Pancreas (tissue), 10 donors: ENCODE measurements at regions not wholly inside any gene's neighbourhood (a gene's known extent, or its start where the extent isn't known, plus 50 kb on each side); places are given as distances from the start of the nearest gene placed in this dataset.

ENCODE experiments used
- ATAC-seq, 4 donors: fragments of 200-7000 bp; cut with Tn5 transposase; one replicate each; pipeline versions ENCODE4 v1.8.0 to v1.9.1; 2020; ENCODE audit warnings: mild to moderate bottlenecking in 4 of 4, moderate library complexity in 4 of 4
- DNase-seq, 6 donors: peaks; one replicate each; pipeline ENCODE4 v3.0.0-alpha.2; 2020
- FAIRE-seq: peaks from 2 replicates; lab custom pipeline; 2012; peaks lifted over from hg19 to GRCh38; lab: Jason Lieb, UNC
- H3K27ac ChIP-seq, 4 donors: fragments of 200-600 bp; sonication (generic); 1 replicate in 3 of 4; 2 replicates in 1 of 4; pipeline versions ENCODE4 v1.5.0 to v1.8.0; 2020
- H3K27me3 ChIP-seq, 4 donors: fragments of 200-600 bp; one replicate each; pipeline ENCODE4 v1.8.0; 2021
- H3K36me3 ChIP-seq, 3 donors: fragments of 200-600 bp; sonication (generic) in 1 of 3; one replicate each; pipeline versions ENCODE4 v1.5.0 to v1.8.0; 2020 to 2021
- H3K4me1 ChIP-seq, 3 donors: fragments of 200-600 bp; one replicate each; pipeline ENCODE4 v1.8.0; 2021
- H3K4me3 ChIP-seq, 4 donors: fragments of 200-600 bp; sonication (generic) in 2 of 4; one replicate each; pipeline versions ENCODE4 v1.5.0 to v1.8.0; 2020 to 2021
- H3K9me3 ChIP-seq, 4 donors: fragments of 200-600 bp; one replicate each; pipeline ENCODE4 v1.8.0; 2021
- CTCF ChIP-seq, 4 donors: fragments of 200-600 bp; sonication (generic) in 3 of 4; IDR thresholded peaks; one replicate each; pipeline versions ENCODE4 v1.5.0 to v1.8.0; 2021; ENCODE audit warnings: antibody characterized with exemption in 4 of 4
- WGBS, 2 donors: extraction: QIAGEN DNeasy Blood & Tissue Kit; methylation state at CpG; one replicate each; pipeline ENCODE4 v1.1.7; 2013; 5-methylcytosine and 5-hydroxymethylcytosine counted together
- intact Hi-C, 3 donors: fragments of 100-400 bp; cut with DNase I; formaldehyde crosslinking; loops; one replicate each; pipeline versions ENCODE4 v1.11.1 to v1.14.2; 2022
- donor health status: healthy with polysubstance abuse.
- donor health status: DM: no; HTN: no; CAD: no; lungs with moderate emphysema.
- donor health status: DM: no; HTN: no; CAD: no.
- donor health status: control.
- donor health status: control.
- donor health status: Bipolar disorder and iron deficiency.
- donor health status: DM: yes; HTN: yes; CAD: no.
- donor health status: DM: no; HTN: no; CAD: no.
- donor health status: DM: no; HTN: no; CAD: no.
- donor health status: DM: yes; HTN: yes; CAD: no.

GRCh38 chr18:65349635-65350034 lies 401.2 kb upstream of the CDH7 start:
- ATAC-seq (no peak), FAIRE-seq (no peak), DNase-seq (no peak)
- intact Hi-C loops = no loop called here
- Histone ChIP-seq H3K27me3 (no peaks in the 10 kb centered on the region), H3K36me3 (no peaks in the 10 kb centered on the region), H3K4me3 (no peak overlapping the region), H3K4me1 (no peaks in the 10 kb centered on the region), H3K27ac (no peak overlapping the region), H3K9me3 (no peaks in the 10 kb centered on the region)
- TF ChIP-seq CTCF (IDR thresholded peaks at IDR 0.05) = no peak
- WGBS, 2 donors = 55 to 68% methylated on average over 2 of the region's 2 CpGs

- intact Hi-C loops = no loop called here
- ATAC-seq = no peak
These were observed 403.4 kb upstream of the CDH7 start for GRCh38 chr18:65347446-65347845.

GRCh38 chr18:65346086-65346485 lies 404.7 kb upstream of the CDH7 start:
- WGBS, 2 donors = 50 to 53% methylated on average over 3 of the region's 3 CpGs
- H3K4me1 ChIP-seq = no peaks in the 10 kb centered on the region

More at GRCh38 chr18:65347446-65347845, 403.4 kb upstream of the CDH7 start:
- H3K4me3 ChIP-seq = no peak overlapping the region
- no peaks in the 10 kb centered on the region for H3K4me1 ChIP-seq
- no peak for DNase-seq
- WGBS, 2 donors = 47 to 52% methylated on average over 6 of the region's 6 CpGs
- H3K36me3 ChIP-seq = no peaks in the 10 kb centered on the region
- no peak overlapping the region for H3K27ac ChIP-seq
- TF ChIP-seq CTCF (IDR thresholded peaks at IDR 0.05) = no peak
- no peaks in the 10 kb centered on the region for H3K9me3 ChIP-seq
- H3K27me3 ChIP-seq = no peaks in the 10 kb centered on the region
- no peak for FAIRE-seq

GRCh38 chr18:65343571-65343970 lies 407.2 kb upstream of the CDH7 start:
- intact Hi-C loops = no loop called here
- Histone ChIP-seq H3K27ac (no peak overlapping the region), H3K4me3 (no peak overlapping the region), H3K9me3 (no peaks in the 10 kb centered on the region), H3K36me3 (no peaks in the 10 kb centered on the region), H3K27me3 (no peaks in the 10 kb centered on the region), H3K4me1 (no peaks in the 10 kb centered on the region)
- FAIRE-seq (no peak), ATAC-seq (no peak), DNase-seq (no peak)
- 80 to 90% methylated on average over 5 of the region's 5 CpGs for WGBS, 2 donors
- no peak for TF ChIP-seq CTCF (IDR thresholded peaks at IDR 0.05)

More at GRCh38 chr18:65346086-65346485, 404.7 kb upstream of the CDH7 start:
- intact Hi-C loops = no loop called here
- Histone ChIP-seq H3K36me3 (no peaks in the 10 kb centered on the region), H3K27me3 (no peaks in the 10 kb centered on the region), H3K4me3 (no peak overlapping the region), H3K27ac (no peak overlapping the region), H3K9me3 (no peaks in the 10 kb centered on the region)
- no peak for FAIRE-seq
- no peak for ATAC-seq
- no peak for DNase-seq
- TF ChIP-seq CTCF (IDR thresholded peaks at IDR 0.05) = no peak

- no peaks in the 10 kb centered on the region for H3K9me3 ChIP-seq
- ATAC-seq (no peak), FAIRE-seq (no peak), DNase-seq (no peak)
- intact Hi-C loops = no loop called here
- no peaks in the 10 kb centered on the region for H3K36me3 ChIP-seq
- no peak overlapping the region for H3K27ac ChIP-seq
- H3K4me3 ChIP-seq = no peak overlapping the region
- TF ChIP-seq CTCF (IDR thresholded peaks at IDR 0.05) = no peak
- no peaks in the 10 kb centered on the region for H3K27me3 ChIP-seq
- WGBS, 2 donors = 52 to 81% methylated on average over 3 of the region's 3 CpGs
- no peaks in the 10 kb centered on the region for H3K4me1 ChIP-seq
These were observed 414.4 kb upstream of the CDH7 start for GRCh38 chr18:65336411-65336810.
